MM.1S (cell line): ENCODE measurements at regions not wholly inside any gene's neighbourhood (a gene's known extent, or its start where the extent isn't known, plus 50 kb on each side); places are given as distances from the start of the nearest gene placed in this dataset.
"Not testable (repeated sequence)": the region's sequence is repeated elsewhere in the genome, so short reads cannot be mapped to it uniquely, and the experiment has no call there.

ENCODE experiments used
- DNase-seq: peaks from one replicate; pipeline ENCODE4 v3.0.0-alpha.2; 2015
- H2AFZ ChIP-seq: fragments of 300-600 bp; sonication (generic); 2 replicates; pipeline ENCODE4 v1.6.0; 2016; ENCODE audit warnings: antibody characterized with exemption, low read length
- H3F3A ChIP-seq: fragments of 300-600 bp; sonication (generic); 2 replicates; pipeline ENCODE4 v1.6.1; 2016; ENCODE audit warnings: mild to moderate bottlenecking, antibody characterized with exemption, low read length, moderate library complexity, mixed read lengths; ENCODE audit not compliant: insufficient read depth
- H3K27ac ChIP-seq: fragments of 300-600 bp; sonication (generic); 2 replicates; pipeline ENCODE4 v1.5.1; 2016; ENCODE audit warnings: mild to moderate bottlenecking, low read length
- H3K27me3 ChIP-seq: fragments of 300-600 bp; sonication (generic); replicated peaks from 2 replicates; pipeline ENCODE4 v1.6.0; 2016; ENCODE audit warnings: low read length; ENCODE audit not compliant: insufficient read depth
- H3K36me3 ChIP-seq: fragments of 300-600 bp; sonication (generic); replicated peaks from 2 replicates; pipeline ENCODE4 v1.6.1; 2016; ENCODE audit warnings: mild to moderate bottlenecking, low read length, mixed read lengths; ENCODE audit not compliant: insufficient read depth
- H3K4me1 ChIP-seq: fragments of 300-600 bp; sonication (generic); 2 replicates; pipeline ENCODE4 v1.6.1; 2016; ENCODE audit warnings: low read length, mixed read lengths
- H3K4me2 ChIP-seq: fragments of 300-600 bp; sonication (generic); 2 replicates; pipeline ENCODE4 v1.6.0; 2016; ENCODE audit warnings: low read depth, low read length
- H3K4me3 ChIP-seq: fragments of 300-600 bp; sonication (generic); 2 replicates; pipeline ENCODE4 v1.5.1; 2016; ENCODE audit warnings: low read length, mixed read lengths
- H3K79me2 ChIP-seq: fragments of 300-600 bp; sonication (generic); 2 replicates; pipeline ENCODE4 v1.6.1; 2016; ENCODE audit warnings: mixed run types, low read length, mixed read lengths
- H3K9ac ChIP-seq: fragments of 300-600 bp; sonication (generic); 2 replicates; pipeline ENCODE4 v1.6.1; 2016; ENCODE audit warnings: low read length, mixed read lengths
- H3K9me2 ChIP-seq: fragments of 300-600 bp; sonication (generic); replicated peaks from 2 replicates; pipeline ENCODE4 v1.6.1; 2016; ENCODE audit warnings: mild to moderate bottlenecking, low read length, mixed read lengths; ENCODE audit not compliant: insufficient read depth
- H3K9me3 ChIP-seq: fragments of 300-600 bp; sonication (generic); replicated peaks from 2 replicates; pipeline ENCODE4 v1.6.1; 2016; ENCODE audit warnings: mild to moderate bottlenecking, low read length, mixed read lengths; ENCODE audit not compliant: insufficient read depth
- H4K20me1 ChIP-seq: fragments of 300-600 bp; sonication (generic); 2 replicates; pipeline ENCODE4 v1.6.1; 2016; ENCODE audit warnings: mild to moderate bottlenecking, low read length, moderate library complexity, mixed read lengths; ENCODE audit not compliant: insufficient read depth
- EZH2 ChIP-seq: fragments of 300-600 bp; sonication (generic); optimal IDR thresholded peaks from 2 replicates; pipeline ENCODE3; 2017; ENCODE audit warnings: low read depth, mild to moderate bottlenecking, antibody characterized with exemption, low read length, mixed read lengths
- EZH2phosphoT487 ChIP-seq: fragments of 300-600 bp; sonication (generic); IDR thresholded peaks from 2 replicates; pipeline ENCODE4 v1.6.1; 2018; ENCODE audit warnings: antibody characterized with exemption, low read length
- TF ChIP-seq, protein P1 (sequence below): fragments of 300-600 bp; sonication (generic); IDR thresholded peaks from 2 replicates; pipeline ENCODE4 v1.5.1; 2016; ENCODE audit warnings: antibody characterized with exemption, low read length, mixed read lengths

DNA sequence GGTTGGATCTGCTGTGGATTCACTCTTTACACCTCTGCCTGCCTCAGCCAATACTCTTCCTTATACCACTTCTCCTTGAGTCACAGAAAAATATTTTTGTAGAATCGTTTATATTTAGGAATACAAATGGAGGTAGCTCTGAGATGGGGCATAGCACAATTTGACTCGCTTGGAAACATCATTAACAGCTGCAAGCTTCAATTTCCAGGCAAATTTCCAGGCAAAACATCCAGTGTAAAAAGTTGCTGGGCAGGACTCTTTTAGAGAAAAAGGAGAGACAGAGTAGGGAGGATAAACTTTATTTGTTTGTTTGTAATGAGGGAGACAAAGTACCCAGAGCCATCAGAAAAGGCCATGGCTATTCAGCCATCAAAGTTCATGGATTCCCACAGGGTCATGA, 74.4 kb upstream of the SOX11 start:
- Histone ChIP-seq H3K27me3 (no peaks in the 10 kb centered on the region), H3K9ac (no peak overlapping the region), H3K4me2 (no peak overlapping the region), H3K27ac (no peak overlapping the region), H3K79me2 (no peaks in the 10 kb centered on the region), H4K20me1 (no peaks in the 10 kb centered on the region), H3K9me3 (no peaks in the 10 kb centered on the region), H3F3A (no peaks in the 10 kb centered on the region), H3K9me2 (no peaks in the 10 kb centered on the region), H2AFZ (no peak overlapping the region), H3K4me1 (no peaks in the 10 kb centered on the region), H3K36me3 (no peaks in the 10 kb centered on the region), H3K4me3 (no peak overlapping the region)
- DNase-seq: no peak
- TF ChIP-seq, protein P1, sequence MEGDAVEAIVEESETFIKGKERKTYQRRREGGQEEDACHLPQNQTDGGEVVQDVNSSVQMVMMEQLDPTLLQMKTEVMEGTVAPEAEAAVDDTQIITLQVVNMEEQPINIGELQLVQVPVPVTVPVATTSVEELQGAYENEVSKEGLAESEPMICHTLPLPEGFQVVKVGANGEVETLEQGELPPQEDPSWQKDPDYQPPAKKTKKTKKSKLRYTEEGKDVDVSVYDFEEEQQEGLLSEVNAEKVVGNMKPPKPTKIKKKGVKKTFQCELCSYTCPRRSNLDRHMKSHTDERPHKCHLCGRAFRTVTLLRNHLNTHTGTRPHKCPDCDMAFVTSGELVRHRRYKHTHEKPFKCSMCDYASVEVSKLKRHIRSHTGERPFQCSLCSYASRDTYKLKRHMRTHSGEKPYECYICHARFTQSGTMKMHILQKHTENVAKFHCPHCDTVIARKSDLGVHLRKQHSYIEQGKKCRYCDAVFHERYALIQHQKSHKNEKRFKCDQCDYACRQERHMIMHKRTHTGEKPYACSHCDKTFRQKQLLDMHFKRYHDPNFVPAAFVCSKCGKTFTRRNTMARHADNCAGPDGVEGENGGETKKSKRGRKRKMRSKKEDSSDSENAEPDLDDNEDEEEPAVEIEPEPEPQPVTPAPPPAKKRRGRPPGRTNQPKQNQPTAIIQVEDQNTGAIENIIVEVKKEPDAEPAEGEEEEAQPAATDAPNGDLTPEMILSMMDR: no peak
- TF ChIP-seq EZH2phosphoT487 (no peak), EZH2 (no peak)

GRCh38 chr2:5618271-5618670, 73.9 kb upstream of the SOX11 start:
- H3K79me2 ChIP-seq: no peaks in the 10 kb centered on the region
- H3K9ac ChIP-seq: no peak overlapping the region
- no peaks in the 10 kb centered on the region for H3K27me3 ChIP-seq
- no peak overlapping the region for H3K27ac ChIP-seq
- H3K4me2 ChIP-seq: no peak overlapping the region
- TF ChIP-seq, protein P1: no peak
- TF ChIP-seq EZH2phosphoT487: no peak
- no peak for TF ChIP-seq EZH2
- no peaks in the 10 kb centered on the region for H4K20me1 ChIP-seq
- no peaks in the 10 kb centered on the region for H3F3A ChIP-seq
- H3K4me1 ChIP-seq: no peaks in the 10 kb centered on the region
- H3K9me2 ChIP-seq: no peaks in the 10 kb centered on the region
- no peaks in the 10 kb centered on the region for H3K36me3 ChIP-seq
- H3K9me3 ChIP-seq: no peaks in the 10 kb centered on the region
- DNase-seq: no peak
- H3K4me3 ChIP-seq: no peak overlapping the region
- H2AFZ ChIP-seq: no peak overlapping the region

- H3F3A ChIP-seq, H3K79me2 ChIP-seq, H3K27me3 ChIP-seq, H3K9me3 ChIP-seq, H3K9ac ChIP-seq, H3K27ac ChIP-seq, H3K9me2 ChIP-seq, H3K4me1 ChIP-seq, H3K4me3 ChIP-seq, H4K20me1 ChIP-seq, DNase-seq, H2AFZ ChIP-seq, H3K36me3 ChIP-seq, H3K4me2 ChIP-seq: not testable (repeated sequence)
These were observed 66.6 kb upstream of the SOX11 start for GRCh38 chr2:5625556-5626065.

DNA sequence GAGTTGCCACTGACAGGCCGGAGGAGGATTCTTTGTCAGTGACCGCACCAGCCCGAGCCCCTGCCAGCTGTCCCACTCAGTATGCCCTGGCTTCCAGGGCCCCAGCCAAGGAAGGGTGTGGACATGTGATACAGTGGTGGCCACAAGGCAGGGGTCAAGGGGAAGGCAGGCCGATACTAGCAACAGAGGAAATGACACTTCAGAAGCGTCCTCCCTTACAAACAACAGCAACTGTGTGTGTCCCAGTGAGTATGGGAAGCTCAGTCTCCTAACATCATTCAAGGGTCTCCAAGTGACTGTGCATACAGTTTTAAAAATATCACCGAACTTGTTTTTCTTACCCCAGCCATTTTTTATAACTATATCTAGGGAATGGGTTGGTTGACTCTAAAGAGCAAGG, 63.7 kb upstream of the SOX11 start:
- H3K4me2 ChIP-seq, H3K36me3 ChIP-seq, DNase-seq, H3K79me2 ChIP-seq, H3K27ac ChIP-seq, H3K4me1 ChIP-seq, H3F3A ChIP-seq, H3K4me3 ChIP-seq, H3K9ac ChIP-seq, H3K27me3 ChIP-seq, H3K9me2 ChIP-seq, H3K9me3 ChIP-seq, H2AFZ ChIP-seq, H4K20me1 ChIP-seq: not testable (repeated sequence)

DNA sequence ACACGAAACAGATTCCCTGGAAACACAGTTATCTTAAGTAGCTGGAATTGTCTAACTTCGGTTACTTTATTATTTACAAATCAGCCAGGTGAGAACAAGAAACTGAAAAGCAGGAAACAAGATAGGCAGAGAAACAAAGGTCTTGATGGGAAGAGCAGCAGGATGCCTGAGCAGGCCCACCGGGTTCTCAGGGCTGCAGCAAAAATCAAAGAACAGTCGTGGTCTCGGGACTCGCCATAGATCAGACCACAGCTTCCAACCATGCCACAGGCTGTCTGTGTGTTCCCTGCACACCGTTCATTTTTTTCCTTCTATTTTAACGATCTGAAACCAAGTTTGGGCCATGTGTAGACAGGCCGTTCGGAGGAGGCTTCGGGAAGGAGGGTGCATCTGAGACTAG, 62.7 kb upstream of the SOX11 start:
- H3K4me2 ChIP-seq, H3F3A ChIP-seq, H3K9ac ChIP-seq, H3K27me3 ChIP-seq, H3K9me3 ChIP-seq, H3K79me2 ChIP-seq, DNase-seq, H3K36me3 ChIP-seq, H3K9me2 ChIP-seq, H3K27ac ChIP-seq, H3K4me3 ChIP-seq, H3K4me1 ChIP-seq, H2AFZ ChIP-seq, H4K20me1 ChIP-seq: not testable (repeated sequence)

DNA sequence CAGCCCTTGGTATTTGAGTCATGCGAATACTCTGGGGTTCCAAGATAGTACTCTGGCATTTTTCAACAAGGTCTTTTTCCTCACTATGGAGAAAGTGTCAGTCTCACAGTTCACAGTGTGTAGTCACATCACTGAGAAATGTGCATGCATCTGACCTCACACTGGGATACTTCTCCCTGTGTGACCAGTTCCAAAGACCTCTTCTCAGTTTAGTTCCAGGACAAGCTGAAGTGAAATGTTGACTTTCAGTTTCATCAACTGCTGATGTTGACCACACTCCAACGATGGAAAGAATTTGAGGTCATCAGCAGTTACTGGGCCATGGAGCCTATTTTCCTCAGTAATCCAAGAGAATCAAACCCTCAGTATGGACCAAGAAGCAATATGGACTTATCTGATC, 55.1 kb upstream of the SOX11 start:
- H3K9ac ChIP-seq, H3K9me3 ChIP-seq, DNase-seq, H3K4me1 ChIP-seq, H2AFZ ChIP-seq, H3K27ac ChIP-seq, H4K20me1 ChIP-seq, H3K4me2 ChIP-seq, H3K9me2 ChIP-seq, H3K36me3 ChIP-seq, H3K27me3 ChIP-seq, H3K4me3 ChIP-seq, H3F3A ChIP-seq, H3K79me2 ChIP-seq: not testable (repeated sequence)
